Ishikawa (cell line): ENCODE measurements at regions not wholly inside any gene's neighbourhood (a gene's known extent, or its start where the extent isn't known, plus 50 kb on each side); places are given as distances from the start of the nearest gene placed in this dataset.

Experiments used
- CEBPB ChIP-seq: IDR thresholded peaks from 2 replicates; pipeline ENCODE4 v1.6.1; 2012
- CREB1 ChIP-seq: IDR thresholded peaks from 2 replicates; pipeline ENCODE4 v1.6.1; 2012; ENCODE audit warnings: low read depth
- EP300 ChIP-seq: IDR thresholded peaks from 2 replicates; pipeline ENCODE4 v1.6.1; 2012; ENCODE audit warnings: borderline replicate concordance
- FOXM1 ChIP-seq: IDR thresholded peaks from 2 replicates; pipeline ENCODE4 v1.6.1; 2012; ENCODE audit warnings: low read depth, borderline replicate concordance
- MAX ChIP-seq: IDR thresholded peaks from 2 replicates; pipeline ENCODE4 v1.6.1; 2012
- NFIC ChIP-seq: IDR thresholded peaks from 2 replicates; pipeline ENCODE4 v1.6.1; 2012
- RAD21 ChIP-seq: IDR thresholded peaks from 2 replicates; pipeline ENCODE4 v1.6.1; 2012; ENCODE audit warnings: low read depth
- REST ChIP-seq: IDR thresholded peaks from 2 replicates; pipeline ENCODE4 v1.6.1; 2012; ENCODE audit warnings: low read depth, mild to moderate bottlenecking
- TAF1 ChIP-seq: IDR thresholded peaks from 2 replicates; pipeline ENCODE4 v1.6.1; 2012; ENCODE audit warnings: low read depth, mild to moderate bottlenecking
- TCF12 ChIP-seq: IDR thresholded peaks from 2 replicates; pipeline ENCODE4 v1.6.1; 2012; ENCODE audit warnings: low read depth
- YY1 ChIP-seq: IDR thresholded peaks from 2 replicates; pipeline ENCODE4 v1.6.1; 2012; ENCODE audit warnings: low read depth
- ZBTB7A ChIP-seq: IDR thresholded peaks from 2 replicates; pipeline ENCODE4 v1.6.1; 2012; ENCODE audit warnings: low read depth

DNA sequence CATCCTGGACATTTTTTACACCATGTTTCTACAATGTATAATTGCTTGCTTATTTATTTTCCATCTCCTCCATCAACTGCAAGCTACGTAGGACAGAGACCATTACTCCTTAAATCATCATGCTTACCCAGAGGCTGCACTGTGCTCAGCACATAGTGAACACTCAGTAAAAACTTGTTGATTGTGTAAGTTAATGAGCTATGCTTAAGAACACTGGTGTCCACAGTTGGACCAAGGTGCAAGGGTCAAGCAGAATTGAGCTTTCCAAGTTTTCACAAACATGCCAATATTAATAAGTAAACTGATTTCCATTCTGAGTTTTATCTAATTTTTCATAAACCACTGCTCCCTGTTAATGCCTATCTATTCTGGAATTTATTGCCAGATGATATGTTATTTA, 464.2 kb upstream of the TCF4 start:
- TF ChIP-seq TAF1 (no peak), FOXM1 (no peak), ZBTB7A (no peak), EP300 (no peak), REST (no peak), CEBPB (no peak), MAX (no peak), NFIC (no peak), CREB1 (no peak), TCF12 (no peak), YY1 (no peak), RAD21 (no peak)
